HG03571 (cell line): ENCODE measurements at regions not wholly inside any gene's neighbourhood (a gene's known extent, or its start where the extent isn't known, plus 50 kb on each side); places are given as distances from the start of the nearest gene placed in this dataset.

Source experiments
- ATAC-seq: cut with Tn5 transposase; IDR thresholded peaks from one replicate; pipeline ENCODE4 v1.9.1; 2021; ENCODE audit not compliant: unreplicated experiment

- no peak for ATAC-seq
These were observed 888.7 kb downstream of the RAB28 start for GRCh38 chr4:12595489-12595888.

GRCh38 chr4:12588582-12588981 lies 895.6 kb downstream of the RAB28 start:
- no peak for ATAC-seq

GRCh38 chr4:12586242-12587006 lies 897.7 kb downstream of the RAB28 start:
- no peak for ATAC-seq

GRCh38 chr4:12584116-12584875 lies 899.8 kb downstream of the RAB28 start:
- ATAC-seq = no peak

GRCh38 chr4:12583275-12583674 lies 900.9 kb downstream of the RAB28 start:
- no peak for ATAC-seq

GRCh38 chr4:12580787-12581186 lies 903.4 kb downstream of the RAB28 start:
- ATAC-seq = no peak

- ATAC-seq = no peak
These were observed 905.0 kb downstream of the RAB28 start for GRCh38 chr4:12579172-12579571.

GRCh38 chr4:12576409-12576808 lies 907.7 kb downstream of the RAB28 start:
- ATAC-seq = no peak

GRCh38 chr4:12573716-12574115 lies 910.4 kb downstream of the RAB28 start:
- ATAC-seq = no peak

- no peak for ATAC-seq
These were observed 921.5 kb downstream of the RAB28 start for GRCh38 chr4:12562476-12563140.

- no peak for ATAC-seq
These were observed 922.1 kb downstream of the RAB28 start for GRCh38 chr4:12562021-12562420.

GRCh38 chr4:12555011-12555410 lies 929.1 kb downstream of the RAB28 start:
- ATAC-seq = no peak

- ATAC-seq = no peak
These were observed 935.5 kb downstream of the RAB28 start for GRCh38 chr4:12548678-12549077.

- no peak for ATAC-seq
These were observed 938.3 kb downstream of the RAB28 start for GRCh38 chr4:12545812-12546211.

GRCh38 chr4:12538162-12538561 lies 946.0 kb downstream of the RAB28 start:
- ATAC-seq = no peak

GRCh38 chr4:12534684-12535083 lies 949.5 kb downstream of the RAB28 start:
- no peak for ATAC-seq

- ATAC-seq = no peak
These were observed 964.7 kb downstream of the RAB28 start for GRCh38 chr4:12519426-12519825.

GRCh38 chr4:12507868-12508481 lies 976.2 kb downstream of the RAB28 start:
- no peak for ATAC-seq

- ATAC-seq = no peak
These were observed 983.7 kb downstream of the RAB28 start for GRCh38 chr4:12500409-12500808.

GRCh38 chr4:12499693-12500092 lies 984.4 kb downstream of the RAB28 start:
- no peak for ATAC-seq

GRCh38 chr4:12495211-12495610 lies 988.9 kb downstream of the RAB28 start:
- no peak for ATAC-seq
